H1 (cell line): ENCODE measurements at regions not wholly inside any gene's neighbourhood (a gene's known extent, or its start where the extent isn't known, plus 50 kb on each side); places are given as distances from the start of the nearest gene placed in this dataset.

Source experiments
- EGR1 ChIP-seq: IDR thresholded peaks from 2 replicates; pipeline ENCODE4 v1.6.1; 2011; ENCODE audit warnings: low read depth, low read length, borderline replicate concordance
- HDAC2 ChIP-seq, 2 experiments: fragments of 300-600 bp in 1 of 2; sonication (generic) in 1 of 2; IDR thresholded peaks; 2 replicates each; pipeline ENCODE4 v1.6.1; 2011 to 2012; ENCODE audit warnings: low read depth in 2 of 2, low read length in 2 of 2, mild to moderate bottlenecking in 2 of 2, moderate library complexity in 2 of 2, borderline replicate concordance in 1 of 2, inconsistent platforms in 1 of 2
- PHF8 ChIP-seq: fragments of 200-600 bp; sonication (generic); conservative IDR thresholded peaks from 2 replicates; pipeline ENCODE4 v1.7.1; 2012; ENCODE audit warnings: low read depth, mild to moderate bottlenecking, inconsistent platforms, low read length, moderate library complexity
- POLR2A ChIP-seq, 2 experiments: IDR thresholded peaks; 1 replicate in 1 of 2; 2 replicates in 1 of 2; pipeline ENCODE4 v1.6.1; 2011; ENCODE audit warnings: low read depth in 2 of 2, low read length in 2 of 2, mild to moderate bottlenecking in 2 of 2; ENCODE audit errors: control extremely low read depth in 1 of 2
- TAF7 ChIP-seq: optimal IDR thresholded peaks from 2 replicates; pipeline ENCODE3; 2011; ENCODE audit warnings: low read depth, mild to moderate bottlenecking, inconsistent platforms, low read length, moderate library complexity, borderline replicate concordance
- YY1 ChIP-seq: IDR thresholded peaks from 2 replicates; pipeline ENCODE4 v1.6.1; 2011; ENCODE audit warnings: low read depth, mild to moderate bottlenecking, low read length
- TF ChIP-seq, protein P1 (sequence below), 3 experiments: IDR thresholded peaks; 1 replicate in 2 of 3; 2 replicates in 1 of 3; pipeline versions ENCODE4 v1.5.1 to v1.6.1; 2011; ENCODE audit warnings: low read length in 3 of 3, mild to moderate bottlenecking in 3 of 3, inconsistent platforms in 2 of 3, low read depth in 1 of 3, moderate library complexity in 1 of 3; ENCODE audit not compliant: insufficient read depth in 1 of 3; ENCODE audit errors: control extremely low read depth in 1 of 3

DNA sequence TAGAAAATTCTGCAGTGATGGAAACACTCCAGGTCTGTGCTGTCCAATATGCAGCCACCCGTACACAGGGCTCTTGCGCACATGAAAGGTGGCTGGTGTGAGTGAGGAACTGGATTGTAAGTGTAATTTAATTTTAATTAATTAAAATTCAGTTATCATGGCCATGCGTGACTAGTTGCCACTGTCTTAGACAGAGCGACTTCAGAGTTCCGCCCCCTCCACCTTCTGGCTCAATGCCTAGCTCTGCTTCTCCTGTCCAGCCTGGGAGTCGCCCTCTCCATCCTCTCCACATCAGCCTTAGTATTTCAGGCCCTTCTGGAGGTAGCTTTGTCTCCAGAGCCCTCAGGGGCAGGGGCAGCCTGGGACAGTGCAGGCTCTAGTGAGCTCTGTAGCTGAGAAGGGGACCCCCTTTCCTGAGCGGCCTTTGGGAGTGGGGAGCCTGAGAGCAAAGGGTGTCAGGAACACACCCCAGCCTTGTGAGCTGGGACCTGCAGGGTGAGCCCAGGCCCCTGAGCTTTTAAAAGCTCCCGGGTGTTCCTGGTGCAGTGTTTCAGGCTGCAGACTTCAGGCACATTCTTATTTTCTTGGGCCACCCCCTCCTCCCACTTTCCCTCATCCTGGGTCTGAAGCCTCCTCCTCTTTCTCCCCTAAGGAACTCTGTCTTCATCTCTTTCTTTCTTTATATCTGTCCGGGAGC lies 99.4 kb downstream of the IRF8 start (continued):
- TF ChIP-seq, protein P1, sequence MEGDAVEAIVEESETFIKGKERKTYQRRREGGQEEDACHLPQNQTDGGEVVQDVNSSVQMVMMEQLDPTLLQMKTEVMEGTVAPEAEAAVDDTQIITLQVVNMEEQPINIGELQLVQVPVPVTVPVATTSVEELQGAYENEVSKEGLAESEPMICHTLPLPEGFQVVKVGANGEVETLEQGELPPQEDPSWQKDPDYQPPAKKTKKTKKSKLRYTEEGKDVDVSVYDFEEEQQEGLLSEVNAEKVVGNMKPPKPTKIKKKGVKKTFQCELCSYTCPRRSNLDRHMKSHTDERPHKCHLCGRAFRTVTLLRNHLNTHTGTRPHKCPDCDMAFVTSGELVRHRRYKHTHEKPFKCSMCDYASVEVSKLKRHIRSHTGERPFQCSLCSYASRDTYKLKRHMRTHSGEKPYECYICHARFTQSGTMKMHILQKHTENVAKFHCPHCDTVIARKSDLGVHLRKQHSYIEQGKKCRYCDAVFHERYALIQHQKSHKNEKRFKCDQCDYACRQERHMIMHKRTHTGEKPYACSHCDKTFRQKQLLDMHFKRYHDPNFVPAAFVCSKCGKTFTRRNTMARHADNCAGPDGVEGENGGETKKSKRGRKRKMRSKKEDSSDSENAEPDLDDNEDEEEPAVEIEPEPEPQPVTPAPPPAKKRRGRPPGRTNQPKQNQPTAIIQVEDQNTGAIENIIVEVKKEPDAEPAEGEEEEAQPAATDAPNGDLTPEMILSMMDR (IDR thresholded peaks at IDR 0.05; ENCODE audit: control extremely low read depth in 1 of 3, insufficient read depth in 1 of 3, low read depth in 1 of 3, low read length in 3 of 3) = no peak
- TF ChIP-seq YY1 (no peak), HDAC2 (IDR thresholded peaks at IDR 0.05; ENCODE audit: borderline replicate concordance in 1 of 2, low read depth in 2 of 2, low read length in 2 of 2) (no peak), PHF8 (no peak), POLR2A (IDR thresholded peaks at IDR 0.05; ENCODE audit: control extremely low read depth in 1 of 2, low read depth in 2 of 2, low read length in 2 of 2) (no peak), TAF7 (no peak), EGR1 (no peak)
